Mammary epithelial cell (primary cell): ENCODE measurements at regions not wholly inside any gene's neighbourhood (a gene's known extent, or its start where the extent isn't known, plus 50 kb on each side); places are given as distances from the start of the nearest gene placed in this dataset.

ENCODE experiments used
- CTCF ChIP-seq, 2 donors: IDR thresholded peaks in 1 of 2; conservative IDR thresholded peaks in 1 of 2; 2 replicates each; pipeline ENCODE4 v1.5.1; 2011 to 2012; ENCODE audit warnings: inconsistent platforms in 2 of 2, low read length in 2 of 2, mild to moderate bottlenecking in 2 of 2, control low read depth in 1 of 2, low read depth in 1 of 2; ENCODE audit not compliant: insufficient read depth in 1 of 2; ENCODE audit errors: extremely low read depth in 1 of 2
- EZH2 ChIP-seq: IDR thresholded peaks from 2 replicates; pipeline ENCODE4 v1.6.1; 2012; ENCODE audit warnings: low read length, inconsistent platforms, borderline replicate concordance

GRCh38 chr3:117074826-117075225 lies 365.2 kb downstream of the TUSC7 start:
- TF ChIP-seq CTCF (conservative IDR thresholded peaks at IDR 0.05 in 1 of 2, IDR thresholded peaks at IDR 0.05 in 1 of 2; ENCODE audit: extremely low read depth in 1 of 2, insufficient read depth in 1 of 2, low read depth in 1 of 2, low read length in 2 of 2), result no peak
- no peak for TF ChIP-seq EZH2
